ENCODE measurements at regions not wholly inside any gene's neighbourhood (a gene's known extent, or its start where the extent isn't known, plus 50 kb on each side); places are given as distances from the start of the nearest gene placed in this dataset.

DNA sequence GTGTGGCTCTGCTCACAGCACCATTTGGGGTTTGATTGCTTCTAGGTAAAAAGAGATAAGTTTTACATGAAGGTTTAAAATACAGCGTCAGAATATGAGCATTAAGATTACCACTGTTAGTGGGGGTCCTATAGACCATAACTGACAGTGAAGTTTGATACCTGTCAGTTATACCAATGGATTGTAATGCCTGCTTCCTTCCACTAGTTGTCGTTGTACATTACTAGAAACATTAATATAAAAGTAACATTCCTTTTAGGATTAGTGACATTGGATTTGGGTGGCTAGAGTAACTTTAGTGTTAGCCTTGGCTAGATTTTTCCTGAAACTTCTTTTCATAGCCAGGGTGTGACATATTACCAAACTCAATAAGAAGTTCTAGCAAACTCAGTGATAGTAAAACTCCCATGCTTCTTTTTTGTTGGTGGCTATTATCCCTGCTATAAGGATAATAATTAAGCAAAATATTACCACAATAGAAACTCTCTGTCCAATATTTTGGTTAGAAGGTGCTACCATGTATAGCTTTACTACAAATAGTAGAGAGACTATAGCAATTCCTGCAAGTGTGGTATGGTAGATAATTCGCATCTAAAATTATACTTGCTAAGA, 57.1 kb downstream of the FAM181B start:
- Mint-ChIP-seq H3K27me3 (no peaks in the 10 kb centered on the region), H3K9me3 (peaks cover 0 to under 1% of the 10 kb centered on the region in 2 donors), H3K4me1 (no peaks in the 10 kb centered on the region), H3K4me3 (no peak overlapping the region), H3K27ac (no peak overlapping the region)
- ATAC-seq (no peak), DNase-seq (no peak)

DNA sequence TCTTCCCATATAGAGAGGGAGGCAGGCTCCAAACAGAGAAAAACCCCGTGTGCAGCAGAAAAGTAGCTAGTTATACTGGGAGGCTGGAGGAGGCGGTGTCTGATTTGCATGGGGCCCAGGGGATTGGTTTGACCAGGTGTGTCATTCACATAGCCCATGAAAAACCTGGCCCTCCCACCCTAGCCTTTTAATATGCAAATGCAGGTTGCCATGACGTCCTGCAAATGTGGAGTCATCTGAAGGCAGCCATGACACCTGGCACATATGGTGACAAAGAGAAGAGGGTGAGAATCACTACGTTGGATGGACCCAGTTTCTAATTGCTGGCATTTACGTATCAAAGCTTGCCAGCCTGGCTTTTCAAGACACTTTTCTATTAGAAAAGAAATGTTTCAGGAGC, 57.8 kb downstream of the FAM181B start:
- no peaks in the 10 kb centered on the region for H3K27me3 Mint-ChIP-seq
- DNase-seq = no peak
- H3K4me1 Mint-ChIP-seq = no peaks in the 10 kb centered on the region

DNA sequence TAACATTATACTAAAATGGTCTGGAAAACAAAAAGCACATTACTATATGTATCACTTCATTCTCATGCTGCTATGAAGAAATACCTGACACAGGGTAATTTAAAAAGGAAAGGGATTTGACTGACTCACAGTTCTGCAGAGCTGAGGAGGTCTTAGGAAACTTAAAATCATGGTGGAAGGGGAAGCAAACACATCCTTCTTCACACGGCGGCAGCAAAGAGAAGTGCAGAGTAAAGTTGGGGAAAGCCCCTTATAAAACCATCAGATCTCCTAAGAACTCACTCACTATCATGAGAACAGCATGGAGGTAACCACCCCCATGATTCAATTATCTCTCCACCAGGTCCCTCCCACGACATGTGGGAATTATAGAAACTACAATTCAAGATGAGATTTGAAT, 60.0 kb downstream of the FAM181B start:
- H3K27me3 Mint-ChIP-seq = peaks cover 9% of the 10 kb centered on the region
- no peak for ATAC-seq
- H3K9me3 Mint-ChIP-seq = no peaks in the 10 kb centered on the region
- H3K4me1 Mint-ChIP-seq = no peaks in the 10 kb centered on the region
- no peak overlapping the region for H3K27ac Mint-ChIP-seq
- DNase-seq = no peak
- no peak overlapping the region for H3K4me3 Mint-ChIP-seq

More for the DNA sequence above, 57.8 kb downstream of the FAM181B start:
- H3K27ac Mint-ChIP-seq = no peak overlapping the region
- no peaks in the 10 kb centered on the region for H3K9me3 Mint-ChIP-seq
- no peak for ATAC-seq
- no peak overlapping the region for H3K4me3 Mint-ChIP-seq

DNA sequence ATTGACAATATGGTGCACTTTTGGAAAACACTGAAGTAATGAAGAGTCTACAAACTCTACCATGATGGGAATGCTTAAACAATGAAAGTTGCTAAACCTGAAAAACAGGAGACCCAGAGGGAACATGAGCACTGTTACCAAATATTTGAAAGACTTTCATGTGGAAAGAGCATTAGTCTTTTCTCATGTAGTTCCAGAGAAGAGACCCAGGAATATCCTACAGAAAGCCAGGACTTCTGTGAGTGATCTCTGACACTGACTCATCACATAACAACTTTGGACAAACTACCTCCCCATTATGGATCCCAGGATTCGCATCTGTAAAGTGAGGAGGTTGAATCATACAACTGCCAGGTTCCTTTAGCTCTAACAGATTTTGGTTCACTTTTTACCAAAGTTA, 62.2 kb downstream of the FAM181B start:
- no peak overlapping the region for H3K27ac Mint-ChIP-seq
- no peak for ATAC-seq

DNA sequence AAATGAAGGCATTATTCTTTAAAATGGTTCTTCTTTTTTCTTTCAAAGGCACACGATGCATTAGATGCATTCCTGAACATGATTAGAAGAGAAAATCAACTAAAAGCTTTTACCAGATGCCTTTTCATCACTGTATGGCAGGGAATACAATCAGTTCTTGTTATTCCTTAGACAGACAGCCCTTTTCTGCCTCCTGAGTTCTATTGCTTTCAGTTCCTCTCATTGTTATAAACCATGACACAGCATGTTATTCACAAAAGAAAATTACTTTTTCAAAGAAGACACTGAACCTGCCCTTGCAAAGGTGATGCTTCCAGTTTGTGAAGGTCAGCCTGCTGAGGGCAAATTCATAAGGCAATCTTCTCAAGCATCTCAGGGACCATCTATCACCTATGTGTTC, 70.1 kb downstream of the FAM181B start:
- H3K9me3 Mint-ChIP-seq = no peaks in the 10 kb centered on the region
- no peak for ATAC-seq
- no peak overlapping the region for H3K4me3 Mint-ChIP-seq
- no peak for DNase-seq
- H3K27me3 Mint-ChIP-seq = peaks cover 2% of the 10 kb centered on the region
- no peaks in the 10 kb centered on the region for H3K4me1 Mint-ChIP-seq
- no peak overlapping the region for H3K27ac Mint-ChIP-seq

More for the DNA sequence above, 62.2 kb downstream of the FAM181B start:
- H3K27me3 Mint-ChIP-seq = peaks cover 12% of the 10 kb centered on the region
- no peak overlapping the region for H3K4me3 Mint-ChIP-seq
- no peaks in the 10 kb centered on the region for H3K9me3 Mint-ChIP-seq
- DNase-seq = no peak
- no peaks in the 10 kb centered on the region for H3K4me1 Mint-ChIP-seq

DNA sequence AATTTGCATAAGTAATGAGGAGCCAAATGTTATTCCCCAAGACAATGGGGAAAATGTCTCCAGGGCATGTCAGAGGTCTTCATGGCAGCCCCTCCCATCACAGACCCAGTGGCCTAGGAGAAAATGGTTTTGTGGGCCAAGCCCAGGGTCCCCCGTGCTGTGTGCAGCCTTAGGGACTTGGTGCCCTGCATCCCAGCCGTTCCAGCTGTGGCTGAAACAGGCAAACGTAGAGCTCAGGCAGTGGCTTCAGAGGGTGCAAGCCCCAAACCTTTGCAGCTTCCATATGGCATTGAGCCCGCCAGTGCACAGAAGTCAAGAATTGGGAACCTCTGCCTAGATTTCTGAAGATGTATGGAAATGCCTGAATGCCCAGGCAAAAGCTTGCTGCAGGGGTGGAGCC, 79.9 kb downstream of the FAM181B start:
- Mint-ChIP-seq H3K4me1 (no peaks in the 10 kb centered on the region), H3K9me3 (no peaks in the 10 kb centered on the region), H3K27ac (no peak overlapping the region), H3K27me3 (peaks cover 17% of the 10 kb centered on the region), H3K4me3 (no peak overlapping the region)
- no peak for DNase-seq
- no peak for ATAC-seq

DNA sequence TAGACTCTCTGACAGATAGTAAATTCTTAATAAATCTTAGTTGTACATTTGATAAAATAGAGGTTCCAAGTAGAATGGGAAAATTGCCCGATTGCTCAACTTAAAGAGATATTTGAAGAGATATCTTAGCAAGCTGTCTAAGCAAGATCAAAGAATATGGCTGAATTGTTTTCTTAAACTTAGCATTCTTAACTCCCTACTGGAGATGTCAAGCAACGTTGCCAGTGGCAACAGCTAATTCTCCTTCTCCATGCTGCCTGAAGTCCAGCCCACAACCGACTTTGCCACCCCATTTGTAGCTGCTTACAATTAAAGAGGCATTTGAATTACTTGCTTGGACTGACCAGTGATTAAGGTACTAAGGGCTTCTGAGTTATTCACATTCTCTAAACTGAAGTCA, 94.4 kb downstream of the FAM181B start:
- no peaks in the 10 kb centered on the region for H3K4me1 Mint-ChIP-seq
- ATAC-seq (no peak), DNase-seq (no peak)
- H3K27me3 Mint-ChIP-seq = peaks cover 17% of the 10 kb centered on the region
- no peaks in the 10 kb centered on the region for H3K9me3 Mint-ChIP-seq
- H3K4me3 Mint-ChIP-seq = no peak overlapping the region
- H3K27ac Mint-ChIP-seq = no peak overlapping the region

DNA sequence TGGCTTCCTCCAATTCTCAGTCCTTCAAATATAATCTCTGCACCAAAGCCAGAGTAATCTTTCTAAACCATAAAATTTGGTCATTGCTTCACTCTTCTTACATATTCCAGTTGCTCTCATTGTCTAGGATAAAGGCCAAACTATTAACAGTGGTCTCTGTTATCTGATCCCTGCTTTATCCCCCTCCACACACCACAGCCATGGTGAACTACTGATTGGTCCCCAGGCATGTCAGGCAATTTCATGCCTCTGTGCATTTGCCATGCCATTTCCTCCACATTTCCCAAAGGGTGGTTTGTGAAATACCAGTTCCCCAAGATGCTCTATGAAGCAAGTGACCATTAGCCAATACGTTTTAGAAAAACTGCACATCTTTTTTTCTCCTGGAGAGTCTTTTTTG, 97.0 kb downstream of the FAM181B start:
- ATAC-seq (no peak), DNase-seq (no peak)
- no peak overlapping the region for H3K4me3 Mint-ChIP-seq
- no peaks in the 10 kb centered on the region for H3K9me3 Mint-ChIP-seq
- H3K4me1 Mint-ChIP-seq = peaks cover 8% of the 10 kb centered on the region
- H3K27me3 Mint-ChIP-seq = peaks cover 10% of the 10 kb centered on the region
- H3K27ac Mint-ChIP-seq = no peak overlapping the region

DNA sequence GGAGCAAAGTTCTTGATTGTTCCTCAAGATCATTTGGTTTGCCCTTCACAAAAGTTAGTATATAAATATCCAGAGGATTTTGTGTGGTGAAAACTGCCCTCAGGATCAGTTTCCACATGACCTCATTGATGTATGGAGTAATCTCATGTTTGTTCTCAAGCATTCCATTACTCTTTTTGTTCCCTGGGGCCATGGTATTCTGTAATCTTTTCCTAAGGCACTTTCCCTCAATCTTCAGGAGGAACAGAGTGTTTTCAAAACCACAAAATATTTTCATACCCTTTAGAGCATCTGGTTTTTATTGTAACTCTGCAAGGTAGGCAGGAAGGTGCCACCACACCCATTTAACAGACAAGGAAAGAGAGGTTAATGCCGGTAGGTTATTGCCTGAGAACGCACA, 99.6 kb downstream of the FAM181B start:
- H3K4me3 Mint-ChIP-seq = no peak overlapping the region
- no peak overlapping the region for H3K27ac Mint-ChIP-seq
- peaks cover 8% of the 10 kb centered on the region for H3K4me1 Mint-ChIP-seq

DNA sequence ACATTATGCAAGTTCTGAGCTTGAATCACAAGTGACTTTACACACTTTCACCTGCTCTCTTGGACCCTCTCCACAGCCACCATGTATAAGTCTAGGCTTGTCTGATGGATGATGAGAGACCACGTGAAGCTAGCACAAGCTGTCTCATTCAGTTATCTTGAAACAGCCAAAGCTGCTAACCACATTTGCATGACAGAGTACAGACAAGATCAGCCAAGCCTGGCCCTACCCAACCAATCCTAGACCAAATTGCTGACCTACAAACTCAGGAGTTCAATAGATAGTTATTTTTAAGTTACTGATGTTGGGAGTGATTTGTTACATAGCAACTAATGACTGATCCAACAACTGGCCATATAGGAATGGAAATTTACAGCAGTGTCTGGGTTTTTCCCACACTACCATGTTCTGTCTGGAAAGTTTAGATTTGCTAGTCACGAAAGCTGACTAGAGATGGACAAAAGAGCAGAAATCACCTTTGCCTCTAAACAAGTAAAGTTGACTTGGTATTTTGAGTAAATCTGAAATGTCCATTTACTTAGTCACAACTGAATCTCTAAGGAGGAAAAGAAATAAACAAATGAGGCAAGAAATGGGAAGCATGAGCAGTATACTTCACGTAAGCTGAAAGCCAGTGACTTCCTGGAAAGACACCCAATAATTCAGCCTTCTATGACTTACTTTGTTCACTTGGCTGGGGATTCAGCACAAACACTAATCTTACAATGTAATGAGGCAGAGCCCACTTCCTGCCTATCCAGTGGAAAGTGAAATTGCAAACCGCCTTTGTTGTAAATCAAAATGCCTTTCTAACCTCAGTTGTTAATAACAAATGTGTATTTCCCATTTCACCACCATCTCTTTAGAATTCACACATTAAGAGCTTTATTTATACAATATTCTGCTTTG, 101.7 kb downstream of the FAM181B start:
- Mint-ChIP-seq H3K27ac (no peak overlapping the region), H3K9me3 (peaks cover 0 to 13% of the 10 kb centered on the region in 2 donors)

More for the DNA sequence above, 99.6 kb downstream of the FAM181B start:
- peaks cover 10% of the 10 kb centered on the region for H3K27me3 Mint-ChIP-seq
- DNase-seq (no peak), ATAC-seq (no peak)
- H3K9me3 Mint-ChIP-seq = no peaks in the 10 kb centered on the region

DNA sequence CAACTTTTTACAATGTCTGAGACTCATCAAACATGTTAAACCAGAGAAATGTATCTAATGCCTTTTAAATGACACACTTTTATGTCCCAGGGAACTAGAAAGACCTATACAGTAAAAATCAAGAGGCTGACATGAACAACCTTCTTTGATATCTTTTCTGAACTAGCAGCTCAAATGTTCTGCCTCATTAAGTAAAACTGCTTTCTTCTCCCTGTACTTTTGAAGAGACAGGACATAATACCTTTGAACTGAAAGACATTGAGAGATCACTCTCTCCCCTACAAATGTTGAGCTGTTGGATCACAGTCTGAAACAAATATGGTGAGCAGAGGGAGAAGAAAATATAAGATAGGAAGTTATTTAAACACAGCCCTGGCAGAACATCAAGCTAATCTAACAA, 123.0 kb downstream of the FAM181B start:
- peaks cover 0 to 4% of the 10 kb centered on the region in 2 donors for H3K9me3 Mint-ChIP-seq
- no peak for DNase-seq
- no peak for ATAC-seq
- H3K4me3 Mint-ChIP-seq = no peak overlapping the region
- peak overlapping the region in 1 of 2 donors; percentile 1 for H3K27ac Mint-ChIP-seq
- no peaks in the 10 kb centered on the region for H3K27me3 Mint-ChIP-seq
- no peaks in the 10 kb centered on the region for H3K4me1 Mint-ChIP-seq

More for the DNA sequence above, 101.7 kb downstream of the FAM181B start:
- H3K4me3 Mint-ChIP-seq = no peak overlapping the region
- DNase-seq (no peak), ATAC-seq (peak; percentile 79)
- peaks cover 8% of the 10 kb centered on the region for H3K4me1 Mint-ChIP-seq
- peaks cover 10% of the 10 kb centered on the region for H3K27me3 Mint-ChIP-seq

DNA sequence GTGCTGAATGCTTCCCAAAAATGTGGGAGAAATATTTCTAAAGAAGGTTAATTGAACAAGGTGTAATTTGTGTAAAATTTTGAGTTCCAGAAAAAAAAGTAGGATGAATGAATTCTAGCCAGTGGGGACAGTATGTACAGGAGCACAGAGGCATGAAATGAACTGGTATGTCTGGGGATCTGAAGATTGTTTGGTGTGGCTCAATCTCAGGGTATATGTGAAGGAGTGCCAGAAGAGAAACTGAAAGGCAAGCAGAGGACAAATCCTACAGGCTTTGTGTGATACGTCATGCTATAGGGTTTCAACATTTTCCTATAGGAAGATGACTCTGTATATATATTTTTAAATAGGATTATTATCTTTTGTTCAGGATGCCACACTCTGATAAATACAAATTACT, 126.9 kb downstream of the FAM181B start:
- H3K4me1 Mint-ChIP-seq = no peaks in the 10 kb centered on the region
- ATAC-seq = no peak
- H3K4me3 Mint-ChIP-seq = no peak overlapping the region
- no peak overlapping the region for H3K27ac Mint-ChIP-seq
- no peaks in the 10 kb centered on the region for H3K9me3 Mint-ChIP-seq
- no peak for DNase-seq
- H3K27me3 Mint-ChIP-seq = peaks cover 10% of the 10 kb centered on the region

DNA sequence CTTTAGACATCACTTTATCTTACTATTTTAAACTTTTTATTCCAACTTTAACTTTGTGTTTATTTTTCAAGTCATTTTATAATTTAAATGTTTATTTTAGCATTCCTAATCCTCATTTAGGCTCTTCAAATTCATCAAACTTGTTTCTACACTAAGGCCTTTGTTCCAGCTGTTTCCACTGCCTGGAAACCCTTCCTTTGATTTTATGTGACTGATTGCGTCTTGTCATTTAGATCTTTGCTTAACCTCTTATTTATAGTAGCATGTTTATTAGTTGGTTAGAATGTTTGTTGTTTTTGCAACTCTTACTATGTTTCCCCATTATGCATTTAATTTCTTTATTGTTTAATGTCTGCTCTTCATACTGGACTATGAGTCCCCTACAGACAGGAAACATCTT, 132.0 kb downstream of the FAM181B start:
- Mint-ChIP-seq H3K27ac (no peak overlapping the region), H3K4me1 (no peaks in the 10 kb centered on the region), H3K4me3 (no peak overlapping the region), H3K27me3 (peaks cover 10% of the 10 kb centered on the region), H3K9me3 (no peaks in the 10 kb centered on the region)
- DNase-seq (no peak), ATAC-seq (no peak)

DNA sequence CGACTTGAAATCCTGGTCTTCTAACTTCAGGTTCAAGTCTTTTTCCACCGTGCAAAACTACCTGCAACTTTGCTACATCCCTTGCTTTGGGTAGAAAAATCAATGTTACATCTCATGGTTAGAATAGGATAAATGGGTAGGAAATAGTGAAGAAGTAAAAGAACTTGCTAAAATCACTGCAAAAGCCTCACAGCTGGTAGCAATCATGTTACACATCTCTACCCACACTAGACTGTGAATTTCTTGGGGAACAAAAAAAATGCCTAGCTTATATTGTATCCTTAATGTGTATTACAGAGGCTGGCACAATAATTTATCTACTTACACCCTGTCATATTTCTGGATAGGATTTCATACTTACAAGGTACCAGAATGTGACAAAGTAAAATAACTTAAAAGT, 133.8 kb downstream of the FAM181B start:
- no peaks in the 10 kb centered on the region for H3K4me1 Mint-ChIP-seq
- H3K9me3 Mint-ChIP-seq = no peaks in the 10 kb centered on the region
- H3K27me3 Mint-ChIP-seq = peaks cover 10% of the 10 kb centered on the region
- ATAC-seq (no peak), DNase-seq (no peak)
- no peak overlapping the region for H3K27ac Mint-ChIP-seq
- no peak overlapping the region for H3K4me3 Mint-ChIP-seq

DNA sequence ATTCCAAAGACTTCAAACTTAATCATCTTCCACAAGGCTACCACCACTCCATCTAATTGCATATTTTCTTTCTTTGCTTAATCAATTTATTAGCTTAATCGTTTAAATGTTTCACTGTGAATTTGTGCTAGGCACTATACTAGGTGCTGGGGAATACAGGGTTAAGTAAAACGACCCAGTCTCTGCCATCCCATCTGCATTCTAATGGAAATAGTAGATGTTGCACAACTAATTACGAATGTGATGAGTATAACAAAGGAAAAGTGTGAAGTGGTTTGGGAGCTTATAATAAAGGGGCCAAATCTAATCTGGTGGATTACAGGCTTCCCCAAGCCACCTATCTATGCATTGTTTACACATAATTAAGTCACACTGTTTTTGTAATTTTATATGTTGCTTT, 147.1 kb downstream of the FAM181B start:
- Mint-ChIP-seq H3K4me3 (no peak overlapping the region), H3K27me3 (no peaks in the 10 kb centered on the region), H3K9me3 (no peaks in the 10 kb centered on the region), H3K27ac (no peak overlapping the region), H3K4me1 (no peaks in the 10 kb centered on the region)
- ATAC-seq = no peak
- DNase-seq = no peak

DNA sequence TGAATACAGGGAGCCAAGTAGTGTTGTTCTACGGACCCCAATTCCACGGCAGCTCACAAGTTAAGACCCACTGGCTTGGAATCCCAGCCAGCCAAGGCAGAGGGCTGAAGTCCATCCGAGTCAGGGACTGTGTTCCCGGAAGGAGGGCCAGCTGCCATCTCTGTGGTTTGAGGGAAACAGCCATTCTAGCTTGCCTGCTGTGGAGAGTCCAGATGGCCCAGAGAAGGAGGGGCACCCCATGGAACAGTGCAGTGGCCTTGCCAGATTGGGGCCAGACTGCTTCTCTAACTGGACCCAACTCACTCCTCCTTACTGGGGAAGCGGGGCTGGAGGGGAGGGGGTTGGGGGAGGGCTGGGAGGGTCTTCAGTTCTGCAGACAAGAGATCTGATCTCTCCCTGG, 156.4 kb downstream of the FAM181B start:
- H3K9me3 Mint-ChIP-seq = no peaks in the 10 kb centered on the region
- no peak for ATAC-seq
- DNase-seq = no peak
- peaks cover 8% of the 10 kb centered on the region for H3K27me3 Mint-ChIP-seq
- no peaks in the 10 kb centered on the region for H3K4me1 Mint-ChIP-seq
- H3K27ac Mint-ChIP-seq = no peak overlapping the region
- H3K4me3 Mint-ChIP-seq = no peak overlapping the region
